Gastrocnemius medialis (tissue), 4 donors: ENCODE measurements at regions not wholly inside any gene's neighbourhood (a gene's known extent, or its start where the extent isn't known, plus 50 kb on each side); places are given as distances from the start of the nearest gene placed in this dataset.

Source experiments
- ATAC-seq, 2 donors: fragments of 150-250 bp; one replicate each; pipeline ENCODE4 v1.9.1; 2016
- DNase-seq, 2 donors: peaks; one replicate each; pipeline ENCODE4 v3.0.0-alpha.2; 2019
- H3K27ac ChIP-seq, 4 donors: fragments of 200-600 bp; sonication (generic); 1 replicate in 1 of 4; 2 replicates in 3 of 4; pipeline ENCODE4 v1.5.1; 2016 to 2018; ENCODE audit warnings: mild to moderate bottlenecking in 2 of 4, moderate library complexity in 1 of 4
- H3K27me3 ChIP-seq, 3 donors: fragments of 200-600 bp; sonication (generic) in 2 of 3; 1 replicate in 1 of 3; 2 replicates in 2 of 3; pipeline versions ENCODE4 v1.5.1 to v1.6.0; 2016 to 2019; ENCODE audit warnings: mild to moderate bottlenecking in 1 of 3, moderate library complexity in 1 of 3
- H3K36me3 ChIP-seq, 2 donors: fragments of 200-600 bp; sonication (generic) in 1 of 2; one replicate each; pipeline ENCODE4 v1.5.1; 2017 to 2018
- H3K4me1 ChIP-seq, 2 donors: fragments of 200-600 bp; sonication (generic) in 1 of 2; one replicate each; pipeline ENCODE4 v1.5.1; 2016 to 2017; ENCODE audit warnings: mild to moderate bottlenecking in 2 of 2
- H3K4me3 ChIP-seq, 4 donors: fragments of 200-600 bp; sonication (generic) in 3 of 4; 1 replicate in 1 of 4; 2 replicates in 3 of 4; pipeline ENCODE4 v1.5.1; 2016 to 2019; ENCODE audit warnings: mild to moderate bottlenecking in 2 of 4
- H3K9me3 ChIP-seq, 3 donors: fragments of 200-600 bp; sonication (generic) in 2 of 3; 1 replicate in 1 of 3; 2 replicates in 2 of 3; pipeline ENCODE4 v1.5.1; 2016 to 2019
- POLR2A ChIP-seq, 2 donors: fragments of 450-650 bp; IDR thresholded peaks; one replicate each; pipeline ENCODE4 v1.6.1; 2017; ENCODE audit warnings: antibody characterized with exemption in 2 of 2, mild to moderate bottlenecking in 2 of 2, moderate library complexity in 2 of 2
- in situ Hi-C, 4 donors: fragments of 200-750 bp; cut with MboI; loops; one replicate each; pipeline versions ENCODE4 v1.15.0 to v1.8.0; 2017; ENCODE audit warnings: low sequenced_read_pairs in 4 of 4
- intact Hi-C: fragments of 100-400 bp; cut with DNase I; formaldehyde crosslinking; loops from one replicate; pipeline ENCODE4 v1.15.1; 2023; ENCODE audit warnings: low total_unique reads
- TF ChIP-seq, protein P1 (sequence below), 5 experiments: fragments of 450-650 bp in 3 of 5; fragments of 200-600 bp in 2 of 5; sonication (generic) in 2 of 5; IDR thresholded peaks in 4 of 5; conservative IDR thresholded peaks in 1 of 5; 1 replicate in 4 of 5; 2 replicates in 1 of 5; pipeline ENCODE4 v1.5.1; 2016 to 2019; ENCODE audit warnings: antibody characterized with exemption in 5 of 5, mild to moderate bottlenecking in 3 of 5, moderate library complexity in 3 of 5

DNA sequence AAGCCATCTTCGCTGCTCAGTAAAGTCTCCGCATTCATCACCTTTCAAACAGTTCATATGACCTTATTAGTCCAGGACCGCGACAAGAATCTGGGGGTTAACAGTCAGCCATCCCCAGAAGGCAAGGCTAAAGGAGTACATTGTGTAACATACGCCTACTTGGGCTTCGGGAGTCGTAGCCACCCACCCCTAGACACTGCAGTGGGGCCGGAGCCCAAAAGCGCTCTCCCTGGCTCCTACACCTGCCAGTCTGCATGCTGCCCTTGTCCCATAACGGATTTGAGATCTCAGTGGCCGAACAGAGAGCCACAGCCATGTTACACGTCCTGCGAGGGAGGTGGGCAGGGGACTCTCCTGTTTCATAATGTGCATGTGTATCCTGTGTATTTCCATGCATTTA lies 1405.5 kb downstream of the GRIK2 start:
- no peaks in the 10 kb centered on the region for H3K4me1 ChIP-seq
- H3K27ac ChIP-seq = no peak overlapping the region
- H3K36me3 ChIP-seq = no peaks in the 10 kb centered on the region
- H3K4me3 ChIP-seq = no peak overlapping the region
- in situ Hi-C loops = no loop called here
- no peak for ATAC-seq
- no peak for DNase-seq
- intact Hi-C loops = no loop called here
- TF ChIP-seq POLR2A (IDR thresholded peaks at IDR 0.05) = no peak
- TF ChIP-seq, protein P1, sequence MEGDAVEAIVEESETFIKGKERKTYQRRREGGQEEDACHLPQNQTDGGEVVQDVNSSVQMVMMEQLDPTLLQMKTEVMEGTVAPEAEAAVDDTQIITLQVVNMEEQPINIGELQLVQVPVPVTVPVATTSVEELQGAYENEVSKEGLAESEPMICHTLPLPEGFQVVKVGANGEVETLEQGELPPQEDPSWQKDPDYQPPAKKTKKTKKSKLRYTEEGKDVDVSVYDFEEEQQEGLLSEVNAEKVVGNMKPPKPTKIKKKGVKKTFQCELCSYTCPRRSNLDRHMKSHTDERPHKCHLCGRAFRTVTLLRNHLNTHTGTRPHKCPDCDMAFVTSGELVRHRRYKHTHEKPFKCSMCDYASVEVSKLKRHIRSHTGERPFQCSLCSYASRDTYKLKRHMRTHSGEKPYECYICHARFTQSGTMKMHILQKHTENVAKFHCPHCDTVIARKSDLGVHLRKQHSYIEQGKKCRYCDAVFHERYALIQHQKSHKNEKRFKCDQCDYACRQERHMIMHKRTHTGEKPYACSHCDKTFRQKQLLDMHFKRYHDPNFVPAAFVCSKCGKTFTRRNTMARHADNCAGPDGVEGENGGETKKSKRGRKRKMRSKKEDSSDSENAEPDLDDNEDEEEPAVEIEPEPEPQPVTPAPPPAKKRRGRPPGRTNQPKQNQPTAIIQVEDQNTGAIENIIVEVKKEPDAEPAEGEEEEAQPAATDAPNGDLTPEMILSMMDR (IDR thresholded peaks at IDR 0.05 in 4 of 5, conservative IDR thresholded peaks at IDR 0.05 in 1 of 5) = no peak
- no peaks in the 10 kb centered on the region for H3K9me3 ChIP-seq
- H3K27me3 ChIP-seq = no peaks in the 10 kb centered on the region

DNA sequence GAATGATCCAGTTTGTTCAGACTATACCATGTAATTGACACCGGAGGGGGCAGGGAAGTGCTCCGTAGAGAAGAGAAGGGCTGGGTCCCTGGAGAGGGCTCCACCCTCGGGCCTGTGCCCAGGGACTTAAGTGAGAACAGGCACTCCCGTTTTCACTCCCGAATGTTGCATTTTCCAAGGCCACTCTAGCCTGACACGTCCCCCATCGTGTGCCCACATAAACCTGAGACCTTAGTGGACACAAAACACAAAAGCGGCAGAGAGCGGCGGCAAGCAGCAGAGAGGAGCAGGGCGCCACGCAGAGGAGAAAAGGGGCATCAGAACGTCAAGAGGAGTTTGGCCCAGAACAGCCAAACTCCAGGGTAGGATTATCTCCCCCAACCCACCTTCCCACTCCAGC lies 1405.1 kb downstream of the GRIK2 start:
- no peaks in the 10 kb centered on the region for H3K27me3 ChIP-seq
- no peaks in the 10 kb centered on the region for H3K36me3 ChIP-seq
- in situ Hi-C loops (no loop called here), intact Hi-C loops (no loop called here)
- ATAC-seq (no peak), DNase-seq (no peak)
- no peaks in the 10 kb centered on the region for H3K4me1 ChIP-seq
- no peak overlapping the region for H3K27ac ChIP-seq
- TF ChIP-seq POLR2A (IDR thresholded peaks at IDR 0.05) = no peak
- TF ChIP-seq, protein P1 (IDR thresholded peaks at IDR 0.05 in 4 of 5, conservative IDR thresholded peaks at IDR 0.05 in 1 of 5) = no peak
- no peaks in the 10 kb centered on the region for H3K9me3 ChIP-seq
- no peak overlapping the region for H3K4me3 ChIP-seq

DNA sequence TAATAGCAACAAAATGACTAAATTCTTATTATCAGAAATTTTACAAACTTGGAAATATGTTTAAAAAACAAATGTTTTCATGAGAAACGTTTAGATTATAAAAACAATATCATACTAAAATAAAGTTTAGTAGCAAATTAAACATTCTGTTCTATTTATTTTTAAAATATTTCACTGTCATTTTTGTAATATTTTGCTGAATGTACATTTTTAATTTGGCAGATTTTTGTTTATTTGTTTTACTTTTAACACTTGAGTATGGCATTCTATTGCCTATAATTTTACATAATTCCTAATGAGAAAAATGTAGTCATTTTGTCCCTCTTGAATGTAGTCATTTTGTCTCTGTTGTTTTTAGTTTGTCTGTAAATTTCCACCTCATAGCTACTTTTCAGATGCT lies 1400.2 kb downstream of the GRIK2 start:
- DNase-seq (no peak), ATAC-seq (no peak)
- Histone ChIP-seq H3K36me3 (no peaks in the 10 kb centered on the region), H3K4me1 (no peaks in the 10 kb centered on the region), H3K4me3 (no peak overlapping the region), H3K27me3 (no peaks in the 10 kb centered on the region), H3K27ac (no peak overlapping the region), H3K9me3 (no peaks in the 10 kb centered on the region)
- in situ Hi-C loops (no loop called here), intact Hi-C loops (no loop called here)
- TF ChIP-seq, protein P1 (IDR thresholded peaks at IDR 0.05 in 4 of 5, conservative IDR thresholded peaks at IDR 0.05 in 1 of 5) = no peak
- no peak for TF ChIP-seq POLR2A (IDR thresholded peaks at IDR 0.05)

DNA sequence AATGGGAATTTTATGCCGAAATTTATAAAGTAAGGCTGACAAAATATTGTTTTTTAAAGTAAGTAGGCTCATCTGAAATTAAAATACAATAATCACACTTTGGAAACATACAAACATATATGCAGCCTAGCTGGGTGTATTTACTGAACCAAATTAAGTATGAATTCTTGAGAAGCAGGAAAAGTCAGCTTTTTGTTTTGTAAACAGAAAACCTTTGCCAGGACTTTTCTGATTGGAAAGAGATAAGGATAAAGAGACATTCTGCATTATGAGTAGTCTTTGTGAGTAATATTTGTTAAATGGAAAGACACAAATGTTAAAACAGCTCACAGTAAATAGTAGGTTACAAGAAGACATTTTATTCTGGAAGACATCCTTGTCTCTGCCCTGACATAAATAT lies 1380.8 kb downstream of the GRIK2 start:
- TF ChIP-seq POLR2A (IDR thresholded peaks at IDR 0.05) = no peak
- TF ChIP-seq, protein P1 (IDR thresholded peaks at IDR 0.05 in 4 of 5, conservative IDR thresholded peaks at IDR 0.05 in 1 of 5) = no peak
- no peak for ATAC-seq
- in situ Hi-C loops = no loop called here
- intact Hi-C loops = no loop called here
- Histone ChIP-seq H3K36me3 (no peaks in the 10 kb centered on the region), H3K27me3 (no peaks in the 10 kb centered on the region), H3K4me1 (no peaks in the 10 kb centered on the region), H3K4me3 (no peak overlapping the region), H3K27ac (no peak overlapping the region), H3K9me3 (no peaks in the 10 kb centered on the region)
- DNase-seq = no peak

DNA sequence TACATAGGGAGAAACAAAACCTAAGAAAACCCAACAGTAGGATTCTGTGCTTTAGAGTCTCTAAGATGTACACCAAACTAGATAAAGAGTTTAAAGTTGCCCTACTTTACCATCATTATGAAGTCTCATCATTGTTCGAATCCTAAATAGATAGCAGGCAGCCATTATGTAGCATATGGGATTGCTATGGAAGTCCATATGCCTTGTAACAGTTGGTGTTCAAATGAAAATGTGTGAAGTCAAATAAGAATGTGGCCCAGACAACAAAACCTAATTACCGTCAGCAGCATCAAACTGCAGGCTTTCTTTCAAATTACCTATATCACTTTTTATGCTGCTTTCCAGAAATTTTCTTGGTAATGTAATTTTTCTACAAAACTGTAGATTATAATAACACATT lies 1380.1 kb downstream of the GRIK2 start:
- Histone ChIP-seq H3K27ac (no peak overlapping the region), H3K4me1 (no peaks in the 10 kb centered on the region), H3K9me3 (no peaks in the 10 kb centered on the region), H3K36me3 (no peaks in the 10 kb centered on the region), H3K27me3 (no peaks in the 10 kb centered on the region), H3K4me3 (no peak overlapping the region)
- ATAC-seq (no peak), DNase-seq (no peak)
- in situ Hi-C loops = no loop called here
- TF ChIP-seq, protein P1 (IDR thresholded peaks at IDR 0.05 in 4 of 5, conservative IDR thresholded peaks at IDR 0.05 in 1 of 5) = no peak
- no peak for TF ChIP-seq POLR2A (IDR thresholded peaks at IDR 0.05)
- intact Hi-C loops = no loop called here
